Liver (tissue), 8 donors: ENCODE measurements at regions not wholly inside any gene's neighbourhood (a gene's known extent, or its start where the extent isn't known, plus 50 kb on each side); places are given as distances from the start of the nearest gene placed in this dataset.

Experiments used
- DNase-seq: peaks from one replicate; pipeline ENCODE4 v3.0.0-alpha.2; 2017; ENCODE audit warnings: low spot score
- H3K27ac ChIP-seq, 2 donors: one replicate each; pipeline ENCODE4 v1.7.0; 2013; ENCODE audit warnings: inconsistent platforms in 2 of 2, low read length in 2 of 2, control low read depth in 1 of 2, low read depth in 1 of 2, mild to moderate bottlenecking in 1 of 2
- H3K27me3 ChIP-seq, 4 donors: one replicate each; pipeline versions ENCODE4 v1.6.1 to v1.7.0; 2013; ENCODE audit warnings: low read length in 3 of 4, inconsistent platforms in 1 of 4, mild to moderate bottlenecking in 1 of 4, moderate library complexity in 1 of 4; ENCODE audit not compliant: control insufficient read depth in 4 of 4, insufficient read depth in 4 of 4
- H3K36me3 ChIP-seq, 4 donors: one replicate each; pipeline versions ENCODE4 v1.6.1 to v1.7.0; 2013; ENCODE audit warnings: low read length in 3 of 4, mild to moderate bottlenecking in 3 of 4, low read depth in 1 of 4, moderate library complexity in 1 of 4; ENCODE audit not compliant: control insufficient read depth in 4 of 4, insufficient read depth in 3 of 4
- H3K4me1 ChIP-seq, 4 donors: one replicate each; pipeline versions ENCODE4 v1.6.1 to v1.7.0; 2013; ENCODE audit warnings: low read length in 3 of 4, mild to moderate bottlenecking in 3 of 4, moderate library complexity in 1 of 4; ENCODE audit not compliant: control insufficient read depth in 4 of 4, insufficient read depth in 4 of 4
- H3K4me3 ChIP-seq, 3 donors: one replicate each; pipeline versions ENCODE4 v1.6.1 to v1.7.0; 2013; ENCODE audit warnings: low read length in 3 of 3, control low read depth in 1 of 3, low read depth in 1 of 3, mild to moderate bottlenecking in 1 of 3
- H3K9ac ChIP-seq, 2 donors: one replicate each; pipeline ENCODE4 v1.7.0; 2013; ENCODE audit warnings: low read length in 2 of 2, mild to moderate bottlenecking in 2 of 2, moderate library complexity in 2 of 2, control low read depth in 1 of 2, low read depth in 1 of 2
- H3K9me3 ChIP-seq, 4 donors: one replicate each; pipeline versions ENCODE4 v1.6.1 to v1.7.0; 2013; ENCODE audit warnings: low read length in 3 of 4; ENCODE audit not compliant: control insufficient read depth in 4 of 4
- ATF3 ChIP-seq: IDR thresholded peaks from 2 replicates; pipeline ENCODE4 v1.6.1; 2016; ENCODE audit warnings: antibody characterized with exemption
- CTCF ChIP-seq: fragments of 150-350 bp; IDR thresholded peaks from 2 replicates; pipeline ENCODE4 v1.5.1; 2017; ENCODE audit warnings: improper control_type of control experiment, low read depth, low read length; ENCODE audit not compliant: missing input control
- EGR1 ChIP-seq, 2 donors: IDR thresholded peaks; 2 replicates each; pipeline ENCODE4 v1.6.1; 2016 to 2018; ENCODE audit warnings: antibody characterized with exemption in 2 of 2, low read depth in 2 of 2
- FOXA1 ChIP-seq: IDR thresholded peaks from 2 replicates; pipeline ENCODE4 v1.6.1; 2016; ENCODE audit warnings: antibody characterized with exemption
- FOXA2 ChIP-seq: IDR thresholded peaks from 2 replicates; pipeline ENCODE4 v1.6.1; 2016; ENCODE audit warnings: antibody characterized with exemption
- GABPA ChIP-seq, 2 donors: IDR thresholded peaks in 1 of 2; conservative IDR thresholded peaks in 1 of 2; 2 replicates each; pipeline ENCODE4 v1.6.1; 2016; ENCODE audit warnings: antibody characterized with exemption in 2 of 2, mild to moderate bottlenecking in 1 of 2, moderate library complexity in 1 of 2
- HNF4A ChIP-seq, 2 donors: conservative IDR thresholded peaks; 2 replicates each; pipeline ENCODE4 v1.6.1; 2016; ENCODE audit warnings: antibody characterized with exemption in 2 of 2, mild to moderate bottlenecking in 2 of 2
- HNF4G ChIP-seq: IDR thresholded peaks from 2 replicates; pipeline ENCODE4 v1.6.1; 2016; ENCODE audit warnings: antibody characterized with exemption
- MAX ChIP-seq: IDR thresholded peaks from 2 replicates; pipeline ENCODE4 v1.6.1; 2016; ENCODE audit warnings: antibody characterized with exemption
- NR2F2 ChIP-seq: IDR thresholded peaks from 2 replicates; pipeline ENCODE4 v1.6.1; 2016; ENCODE audit warnings: antibody characterized with exemption
- RAD21 ChIP-seq, 2 donors: IDR thresholded peaks; 2 replicates each; pipeline ENCODE4 v1.6.1; 2016; ENCODE audit warnings: antibody characterized with exemption in 2 of 2, mild to moderate bottlenecking in 2 of 2
- REST ChIP-seq: IDR thresholded peaks from 2 replicates; pipeline ENCODE4 v1.6.1; 2016; ENCODE audit warnings: antibody characterized with exemption, mild to moderate bottlenecking
- RXRA ChIP-seq, 2 donors: IDR thresholded peaks; 2 replicates each; pipeline ENCODE4 v1.6.1; 2017 to 2018; ENCODE audit warnings: antibody characterized with exemption in 2 of 2, mild to moderate bottlenecking in 1 of 2
- SP1 ChIP-seq: IDR thresholded peaks from 2 replicates; pipeline ENCODE4 v1.6.1; 2018; ENCODE audit warnings: antibody characterized with exemption, mild to moderate bottlenecking
- TAF1 ChIP-seq: conservative IDR thresholded peaks from 2 replicates; pipeline ENCODE4 v1.6.1; 2016; ENCODE audit warnings: antibody characterized with exemption, mild to moderate bottlenecking
- YY1 ChIP-seq: IDR thresholded peaks from 2 replicates; pipeline ENCODE4 v1.6.1; 2016; ENCODE audit warnings: antibody characterized with exemption, mild to moderate bottlenecking
- ZBTB33 ChIP-seq: IDR thresholded peaks from 2 replicates; pipeline ENCODE4 v1.6.1; 2016; ENCODE audit warnings: antibody characterized with exemption
- WGBS: extraction: QIAGEN DNeasy Blood & Tissue Kit; methylation state at CpG from one replicate; pipeline ENCODE4 v1.1.7; 2013; 5-methylcytosine and 5-hydroxymethylcytosine counted together
- donor health status: healthy.
- donor health status: healthy.
- donor health status: healthy.
- donor health status: healthy.
- donor health status: healthy.

- DNase-seq: no peak
- TF ChIP-seq RAD21 (IDR thresholded peaks at IDR 0.05): no peak
- TF ChIP-seq FOXA1: no peak
- no peak for TF ChIP-seq RXRA (IDR thresholded peaks at IDR 0.05)
- no peak for TF ChIP-seq YY1
- no peak for TF ChIP-seq EGR1 (IDR thresholded peaks at IDR 0.05; ENCODE audit: low read depth in 2 of 2)
- TF ChIP-seq TAF1: no peak
- TF ChIP-seq HNF4G: no peak
- no peak for TF ChIP-seq CTCF
- Histone ChIP-seq H3K4me1 (no peaks in the 10 kb centered on the region), H3K4me3 (no peak overlapping the region), H3K9me3 (no peaks in the 10 kb centered on the region), H3K27ac (no peak overlapping the region), H3K9ac (no peak overlapping the region), H3K27me3 (no peaks in the 10 kb centered on the region), H3K36me3 (no peaks in the 10 kb centered on the region)
- WGBS: 84% methylated on average over 1 of the region's 1 CpG
These were observed 114.1 kb upstream of the NCKAP5 start for GRCh38 chr2:133682347-133682746.

GRCh38 chr2:133682906-133683305 is 114.6 kb upstream of the NCKAP5 start:
- H3K4me1 ChIP-seq: no peaks in the 10 kb centered on the region
- no peak for DNase-seq
- no peaks in the 10 kb centered on the region for H3K27me3 ChIP-seq
- H3K9ac ChIP-seq: no peak overlapping the region
- H3K9me3 ChIP-seq: no peaks in the 10 kb centered on the region
- no peak overlapping the region for H3K4me3 ChIP-seq
- no peaks in the 10 kb centered on the region for H3K36me3 ChIP-seq
- no peak for TF ChIP-seq TAF1
- TF ChIP-seq MAX: no peak
- no peak for TF ChIP-seq RAD21 (IDR thresholded peaks at IDR 0.05)
- TF ChIP-seq ATF3: no peak
- no peak for TF ChIP-seq HNF4G
- TF ChIP-seq FOXA2: no peak
- no peak for TF ChIP-seq EGR1 (IDR thresholded peaks at IDR 0.05; ENCODE audit: low read depth in 2 of 2)
- no peak for TF ChIP-seq RXRA (IDR thresholded peaks at IDR 0.05)
- TF ChIP-seq YY1: no peak
- TF ChIP-seq HNF4A (conservative IDR thresholded peaks at IDR 0.05): no peak
- TF ChIP-seq GABPA (IDR thresholded peaks at IDR 0.05 in 1 of 2, conservative IDR thresholded peaks at IDR 0.05 in 1 of 2): no peak
- no peak for TF ChIP-seq NR2F2
- TF ChIP-seq CTCF: no peak
- TF ChIP-seq ZBTB33: no peak
- no peak for TF ChIP-seq SP1
- TF ChIP-seq FOXA1: no peak
- TF ChIP-seq REST: no peak
- H3K27ac ChIP-seq: no peak overlapping the region
- WGBS: 62% methylated on average over 3 of the region's 3 CpGs
